GM12878 (cell line): ENCODE measurements at regions not wholly inside any gene's neighbourhood (a gene's known extent, or its start where the extent isn't known, plus 50 kb on each side); places are given as distances from the start of the nearest gene placed in this dataset.

Experiments used
- ATAC-seq: fragments of 200-7000 bp; cut with Tn5 transposase; 3 replicates; pipeline ENCODE4 v1.9.1; 2020; ENCODE audit warnings: mild to moderate bottlenecking, moderate library complexity
- BruUV-seq: library from RNA; stranded (reverse); fragments of 400-500 nt; replicated peaks from 2 replicates; lab custom pipeline; 2021; lab: Mats Ljungman, UMichigan
- CTCF ChIA-PET: fragments of 300-600 bp; sonication (Branson Sonifier 250); formaldehyde crosslinking; extraction: SDS; loops from one replicate; lab custom pipeline; 2021; ENCODE audit warnings: inconsistent platforms; lab: Yijun Ruan, JAX
- POLR2A ChIA-PET: fragments of 350-600 bp; formaldehyde crosslinking; extraction: SDS; loops from one replicate; lab custom pipeline; 2021; ENCODE audit warnings: inconsistent platforms; lab: Charles Lee
- RAD21 ChIA-PET: fragments of 300-600 bp; sonication (Branson Sonifier 250); formaldehyde crosslinking; loops from one replicate; lab custom pipeline; 2023; ENCODE audit warnings: antibody characterized with exemption; ENCODE audit not compliant: unreplicated experiment; lab: Charles Lee
- SMC1A ChIA-PET: fragments of 300-600 bp; sonication (Branson Sonifier 250); formaldehyde crosslinking; loops from one replicate; lab custom pipeline; 2023; ENCODE audit not compliant: unreplicated experiment, uncharacterized antibody; lab: Charles Lee
- DNase-seq: peaks from one replicate; pipeline ENCODE4 v3.0.0-alpha.2; 2011; ENCODE audit warnings: low read depth, low spot score
- FAIRE-seq: peaks from 3 replicates; lab custom pipeline; 2011; peaks lifted over from hg19 to GRCh38; lab: Jason Lieb, UNC
- H2AFZ ChIP-seq: 2 replicates; pipeline ENCODE4 v1.6.0; 2011; ENCODE audit warnings: low read depth, low read length, control low read depth; ENCODE audit not compliant: control insufficient read depth
- H3K27ac ChIP-seq: 2 replicates; pipeline ENCODE4 v1.5.1; 2011; ENCODE audit warnings: control low read depth; ENCODE audit not compliant: control insufficient read depth, insufficient read depth
- H3K27me3 ChIP-seq, 2 experiments: replicated peaks in 1 of 2; 2 replicates each; pipeline versions ENCODE4 v1.6.0 to v1.6.1; 2011; ENCODE audit warnings: low read length in 1 of 2; ENCODE audit not compliant: control insufficient read depth in 2 of 2, insufficient read depth in 2 of 2
- H3K36me3 ChIP-seq, 2 experiments: 2 replicates each; pipeline ENCODE4 v1.5.1; 2011; ENCODE audit warnings: low read length in 1 of 2; ENCODE audit not compliant: control insufficient read depth in 2 of 2, insufficient read depth in 2 of 2
- H3K4me1 ChIP-seq: 2 replicates; pipeline ENCODE4 v1.6.1; 2011; ENCODE audit warnings: mild to moderate bottlenecking, low read length, moderate library complexity, mixed read lengths; ENCODE audit not compliant: control insufficient read depth, insufficient read depth
- H3K4me2 ChIP-seq: 2 replicates; pipeline ENCODE4 v1.6.0; 2011; ENCODE audit warnings: control low read depth; ENCODE audit not compliant: control insufficient read depth, insufficient read depth
- H3K4me3 ChIP-seq: fragments of 200-600 bp; sonication (generic); 2 replicates; pipeline ENCODE4 v1.5.1; 2016
- H3K79me2 ChIP-seq: 2 replicates; pipeline ENCODE4 v1.6.0; 2011; ENCODE audit warnings: low read length; ENCODE audit not compliant: control insufficient read depth, insufficient read depth
- H3K9ac ChIP-seq: 2 replicates; pipeline ENCODE4 v1.8.0; 2011; ENCODE audit warnings: low read length, control low read depth, mixed read lengths; ENCODE audit not compliant: control insufficient read depth, insufficient read depth
- H3K9me3 ChIP-seq: replicated peaks from 3 replicates; pipeline ENCODE4 v1.5.1; 2011; ENCODE audit warnings: mild to moderate bottlenecking, low read length; ENCODE audit not compliant: control insufficient read depth, insufficient read depth
- H4K20me1 ChIP-seq: 2 replicates; pipeline ENCODE4 v1.6.0; 2011; ENCODE audit not compliant: control insufficient read depth, insufficient read depth
- CBFB ChIP-seq: IDR thresholded peaks from 2 replicates; pipeline ENCODE4 v1.6.1; 2016; ENCODE audit warnings: antibody characterized with exemption, low read depth
- ETV6 ChIP-seq, 2 experiments: fragments of 450-650 bp in 1 of 2; IDR thresholded peaks in 1 of 2; conservative IDR thresholded peaks in 1 of 2; 2 replicates each; pipeline ENCODE4 v1.6.1; 2014; ENCODE audit warnings: antibody characterized with exemption in 1 of 2, borderline replicate concordance in 1 of 2, low read depth in 1 of 2, mild to moderate bottlenecking in 1 of 2, moderate library complexity in 1 of 2
- EZH2 ChIP-seq: IDR thresholded peaks from 2 replicates; pipeline ENCODE4 v1.6.1; 2012; ENCODE audit warnings: low read depth, mild to moderate bottlenecking, control low read depth, inconsistent platforms, low read length, borderline replicate concordance; ENCODE audit not compliant: control insufficient read depth
- FOXK2 ChIP-seq: fragments of 450-650 bp; IDR thresholded peaks from 2 replicates; pipeline ENCODE4 v1.6.1; 2017; ENCODE audit warnings: mild to moderate bottlenecking, moderate library complexity
- MYB ChIP-seq: fragments of 150-350 bp; IDR thresholded peaks from 2 replicates; pipeline ENCODE4 v1.6.1; 2014; ENCODE audit warnings: mild to moderate bottlenecking, low read depth, low read length, borderline replicate concordance
- NRF1 ChIP-seq: conservative IDR thresholded peaks from 2 replicates; pipeline ENCODE4 v1.6.1; 2011; ENCODE audit warnings: mild to moderate bottlenecking, low read depth, low read length, improper control_type of control experiment
- RAD51 ChIP-seq: fragments of 450-650 bp; IDR thresholded peaks from 2 replicates; pipeline ENCODE4 v1.6.1; 2016; ENCODE audit warnings: moderate library complexity, mild to moderate bottlenecking, inconsistent platforms
- RBBP5 ChIP-seq: fragments of 200-600 bp; sonication (generic); conservative IDR thresholded peaks from 2 replicates; pipeline ENCODE4 v1.6.1; 2016
- RELA ChIP-seq: fragments of 450-650 bp; IDR thresholded peaks from 2 replicates; pipeline ENCODE4 v1.8.0; 2014; ENCODE audit warnings: borderline replicate concordance; ENCODE audit not compliant: partially characterized antibody
- SMC3 ChIP-seq: IDR thresholded peaks from 2 replicates; pipeline ENCODE4 v1.6.1; 2011; ENCODE audit warnings: low read length, improper control_type of control experiment, borderline replicate concordance
- SP1 ChIP-seq: IDR thresholded peaks from one replicate; pipeline ENCODE4 v1.6.1; 2011; ENCODE audit warnings: low read depth, low read length
- STAT3 ChIP-seq: IDR thresholded peaks from 2 replicates; pipeline ENCODE4 v1.6.1; 2011; ENCODE audit warnings: low read depth, low read length, improper control_type of control experiment
- SUPT20H ChIP-seq: IDR thresholded peaks from 2 replicates; pipeline ENCODE4 v1.6.1; 2011; ENCODE audit warnings: low read depth, mild to moderate bottlenecking, low read length, moderate library complexity, borderline replicate concordance; ENCODE audit not compliant: control insufficient read depth
- WRNIP1 ChIP-seq: IDR thresholded peaks from 2 replicates; pipeline ENCODE4 v1.6.1; 2011; ENCODE audit warnings: low read depth, low read length, improper control_type of control experiment, borderline replicate concordance
- WGBS: methylation state at CpG from one replicate; pipeline ENCODE4 v1.1.6; 2016; ENCODE audit warnings: low lambda C conversion rate; ENCODE audit not compliant: insufficient replicate concordance, insufficient coverage; ENCODE audit errors: missing lambda C conversion rate; 5-methylcytosine and 5-hydroxymethylcytosine counted together
- in situ Hi-C: fragments of 300-500 bp; cut with MboI; formaldehyde crosslinking; loops from 9 replicates; pipeline ENCODE4 v1.14.3; 2018; ENCODE audit warnings: mixed read lengths
- intact Hi-C: fragments of 100-400 bp; cut with micrococcal nuclease; formaldehyde crosslinking; loops from one replicate; pipeline ENCODE4 v1.14.2; 2022; ENCODE audit not compliant: unreplicated experiment
- TF ChIP-seq, protein P1 (sequence below): IDR thresholded peaks from 2 replicates; pipeline ENCODE4 v1.6.1; 2012; ENCODE audit warnings: low read depth, low read length, improper control_type of control experiment
- TF ChIP-seq, protein P2 (sequence below): IDR thresholded peaks from 2 replicates; pipeline ENCODE4 v1.6.1; 2011; ENCODE audit warnings: low read depth, mild to moderate bottlenecking, low read length, moderate library complexity, borderline replicate concordance; ENCODE audit errors: extremely low read depth
- TF ChIP-seq, protein P3 (sequence below): IDR thresholded peaks from 2 replicates; pipeline ENCODE4 v1.6.1; 2012; ENCODE audit warnings: low read length, inconsistent platforms

DNA sequence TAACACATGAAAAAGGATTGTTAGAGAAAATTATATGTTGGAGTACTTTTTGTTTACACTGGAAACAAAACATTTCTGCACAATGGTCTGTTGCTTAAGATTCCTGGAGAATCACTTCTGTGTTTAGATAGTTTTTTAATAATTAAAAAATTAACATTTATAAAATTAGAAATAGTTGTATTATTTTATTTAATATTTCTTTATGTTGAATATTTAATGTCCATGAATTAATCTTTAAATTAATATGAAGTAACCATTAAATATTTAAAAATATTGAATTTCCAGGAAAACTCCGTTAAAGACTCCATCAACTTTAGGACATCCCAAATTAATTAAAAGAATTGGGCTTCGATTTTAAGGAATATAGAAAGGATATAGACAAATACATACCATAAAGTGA, 797.1 kb upstream of the GALNTL6 start:
- CTCF ChIA-PET: no interaction called here
- Histone ChIP-seq H3K79me2 (no peaks in the 10 kb centered on the region), H3K27me3 (no peaks in the 10 kb centered on the region), H3K27ac (no peak overlapping the region), H3K4me2 (no peak overlapping the region), H3K4me3 (no peak overlapping the region), H3K9ac (no peak overlapping the region), H3K4me1 (no peaks in the 10 kb centered on the region), H3K9me3 (no peaks in the 10 kb centered on the region), H3K36me3 (no peaks in the 10 kb centered on the region)
- BruUV-seq: no TSS peak
- POLR2A ChIA-PET: no interaction called here
- WGBS: 21% methylated on average over 2 of the region's 2 CpGs
- in situ Hi-C loops: no loop called here
- FAIRE-seq (no peak), DNase-seq (no peak), ATAC-seq (no peak)
- RAD21 ChIA-PET: no interaction called here
- SMC1A ChIA-PET: no interaction called here
- intact Hi-C loops: no loop called here
- no peak for TF ChIP-seq EZH2
- TF ChIP-seq ETV6 (conservative IDR thresholded peaks at IDR 0.05 in 1 of 2, IDR thresholded peaks at IDR 0.05 in 1 of 2; ENCODE audit: borderline replicate concordance in 1 of 2, low read depth in 1 of 2): no peak
- TF ChIP-seq RELA: no peak
- TF ChIP-seq SP1: no peak
- TF ChIP-seq CBFB: no peak
- TF ChIP-seq SMC3: no peak
- TF ChIP-seq STAT3: no peak
- TF ChIP-seq SUPT20H: no peak
- no peak for TF ChIP-seq RAD51
- TF ChIP-seq, all 136 proteins: peak for 0
- Histone ChIP-seq H4K20me1 (no peaks in the 10 kb centered on the region), H2AFZ (no peak overlapping the region)

DNA sequence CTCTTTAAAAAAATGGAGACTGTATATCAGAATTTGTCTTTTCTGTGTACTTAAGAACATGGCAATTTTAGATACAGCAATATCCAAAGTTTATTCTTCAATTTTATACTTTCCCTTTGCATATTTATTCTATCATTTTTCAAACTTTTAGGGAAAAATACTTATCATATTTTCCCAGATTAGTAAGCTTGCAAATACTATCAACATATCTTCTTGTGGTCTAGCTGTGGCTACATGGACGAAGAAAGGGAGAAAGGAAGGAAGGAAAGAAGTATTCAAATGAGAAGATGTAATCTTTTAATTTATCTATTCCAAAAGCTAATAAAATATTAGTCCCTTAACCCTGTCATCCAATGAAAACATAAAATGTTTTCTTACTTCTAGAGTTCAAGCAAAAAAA, 797.8 kb upstream of the GALNTL6 start:
- Histone ChIP-seq H3K36me3 (no peaks in the 10 kb centered on the region), H3K79me2 (no peaks in the 10 kb centered on the region), H3K4me3 (no peak overlapping the region), H3K4me2 (no peak overlapping the region), H3K27me3 (no peaks in the 10 kb centered on the region), H3K4me1 (no peaks in the 10 kb centered on the region), H3K27ac (no peak overlapping the region), H2AFZ (no peak overlapping the region), H4K20me1 (no peaks in the 10 kb centered on the region), H3K9me3 (no peaks in the 10 kb centered on the region), H3K9ac (no peak overlapping the region)
- intact Hi-C loops: no loop called here
- ATAC-seq (no peak), DNase-seq (no peak), FAIRE-seq (no peak)
- ChIA-PET SMC1A (interaction anchor here (0.6 kb wide), 1 partner anchor 813 kb away, joined by 3 read pairs; no protein-coding TSS in a partner anchor), CTCF (no interaction called here), RAD21 (no interaction called here), POLR2A (no interaction called here)
- 0% methylated on average over 1 of the region's 1 CpG for WGBS
- no TSS peak for BruUV-seq
- in situ Hi-C loops: no loop called here
- no peak for TF ChIP-seq RBBP5
- no peak for TF ChIP-seq MYB
- TF ChIP-seq, protein P1, sequence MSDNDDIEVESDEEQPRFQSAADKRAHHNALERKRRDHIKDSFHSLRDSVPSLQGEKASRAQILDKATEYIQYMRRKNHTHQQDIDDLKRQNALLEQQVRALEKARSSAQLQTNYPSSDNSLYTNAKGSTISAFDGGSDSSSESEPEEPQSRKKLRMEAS: no peak
- no peak for TF ChIP-seq WRNIP1
- TF ChIP-seq FOXK2: no peak
- TF ChIP-seq, protein P2, sequence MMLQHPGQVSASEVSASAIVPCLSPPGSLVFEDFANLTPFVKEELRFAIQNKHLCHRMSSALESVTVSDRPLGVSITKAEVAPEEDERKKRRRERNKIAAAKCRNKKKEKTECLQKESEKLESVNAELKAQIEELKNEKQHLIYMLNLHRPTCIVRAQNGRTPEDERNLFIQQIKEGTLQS: no peak
- no peak for TF ChIP-seq NRF1
- TF ChIP-seq, protein P3, sequence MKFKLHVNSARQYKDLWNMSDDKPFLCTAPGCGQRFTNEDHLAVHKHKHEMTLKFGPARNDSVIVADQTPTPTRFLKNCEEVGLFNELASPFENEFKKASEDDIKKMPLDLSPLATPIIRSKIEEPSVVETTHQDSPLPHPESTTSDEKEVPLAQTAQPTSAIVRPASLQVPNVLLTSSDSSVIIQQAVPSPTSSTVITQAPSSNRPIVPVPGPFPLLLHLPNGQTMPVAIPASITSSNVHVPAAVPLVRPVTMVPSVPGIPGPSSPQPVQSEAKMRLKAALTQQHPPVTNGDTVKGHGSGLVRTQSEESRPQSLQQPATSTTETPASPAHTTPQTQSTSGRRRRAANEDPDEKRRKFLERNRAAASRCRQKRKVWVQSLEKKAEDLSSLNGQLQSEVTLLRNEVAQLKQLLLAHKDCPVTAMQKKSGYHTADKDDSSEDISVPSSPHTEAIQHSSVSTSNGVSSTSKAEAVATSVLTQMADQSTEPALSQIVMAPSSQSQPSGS: no peak
